Testis (tissue), 2 donors: ENCODE measurements at regions not wholly inside any gene's neighbourhood (a gene's known extent, or its start where the extent isn't known, plus 50 kb on each side); places are given as distances from the start of the nearest gene placed in this dataset.

Source experiments
- POLR2A ChIP-seq: fragments of 450-650 bp; IDR thresholded peaks from one replicate; pipeline ENCODE4 v1.6.1; 2017; ENCODE audit warnings: antibody characterized with exemption, mild to moderate bottlenecking, moderate library complexity
- TF ChIP-seq, protein P1 (sequence below), 3 experiments: fragments of 450-650 bp in 2 of 3; fragments of 200-600 bp in 1 of 3; sonication (generic) in 1 of 3; IDR thresholded peaks; one replicate each; pipeline ENCODE4 v1.5.1; 2016 to 2019; ENCODE audit warnings: antibody characterized with exemption in 3 of 3, mild to moderate bottlenecking in 2 of 3, moderate library complexity in 1 of 3

DNA sequence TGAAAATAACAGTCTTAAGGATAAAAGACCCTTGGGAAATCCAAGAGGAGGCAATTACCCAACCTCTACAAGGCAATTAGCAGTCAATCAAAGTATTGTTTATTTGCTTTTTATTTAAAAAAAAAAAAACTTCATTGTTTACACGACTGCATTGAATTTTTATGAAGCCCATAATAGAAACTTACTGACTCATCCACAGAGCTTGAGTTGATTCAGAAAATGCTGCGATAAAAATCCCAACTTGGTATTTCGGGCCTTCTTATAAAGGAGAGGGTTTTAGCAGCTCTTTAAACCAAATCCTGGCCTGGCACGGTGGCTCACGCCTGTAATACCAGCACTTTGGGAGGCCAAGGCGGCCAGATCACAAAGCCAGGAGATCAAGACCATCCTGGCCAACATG lies 69.2 kb upstream of the PALS2 start:
- TF ChIP-seq, protein P1, sequence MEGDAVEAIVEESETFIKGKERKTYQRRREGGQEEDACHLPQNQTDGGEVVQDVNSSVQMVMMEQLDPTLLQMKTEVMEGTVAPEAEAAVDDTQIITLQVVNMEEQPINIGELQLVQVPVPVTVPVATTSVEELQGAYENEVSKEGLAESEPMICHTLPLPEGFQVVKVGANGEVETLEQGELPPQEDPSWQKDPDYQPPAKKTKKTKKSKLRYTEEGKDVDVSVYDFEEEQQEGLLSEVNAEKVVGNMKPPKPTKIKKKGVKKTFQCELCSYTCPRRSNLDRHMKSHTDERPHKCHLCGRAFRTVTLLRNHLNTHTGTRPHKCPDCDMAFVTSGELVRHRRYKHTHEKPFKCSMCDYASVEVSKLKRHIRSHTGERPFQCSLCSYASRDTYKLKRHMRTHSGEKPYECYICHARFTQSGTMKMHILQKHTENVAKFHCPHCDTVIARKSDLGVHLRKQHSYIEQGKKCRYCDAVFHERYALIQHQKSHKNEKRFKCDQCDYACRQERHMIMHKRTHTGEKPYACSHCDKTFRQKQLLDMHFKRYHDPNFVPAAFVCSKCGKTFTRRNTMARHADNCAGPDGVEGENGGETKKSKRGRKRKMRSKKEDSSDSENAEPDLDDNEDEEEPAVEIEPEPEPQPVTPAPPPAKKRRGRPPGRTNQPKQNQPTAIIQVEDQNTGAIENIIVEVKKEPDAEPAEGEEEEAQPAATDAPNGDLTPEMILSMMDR (IDR thresholded peaks at IDR 0.05): no peak
- TF ChIP-seq POLR2A: no peak
